ENCODE measurements at regions not wholly inside any gene's neighbourhood (a gene's known extent, or its start where the extent isn't known, plus 50 kb on each side); places are given as distances from the start of the nearest gene placed in this dataset.

GRCh38 chr13:63700350-63700749, 2284.7 kb upstream of the PCDH20 start:
- DNase-seq: no peak

GRCh38 chr13:63699948-63700347, 2284.3 kb upstream of the PCDH20 start:
- DNase-seq: no peak

DNA sequence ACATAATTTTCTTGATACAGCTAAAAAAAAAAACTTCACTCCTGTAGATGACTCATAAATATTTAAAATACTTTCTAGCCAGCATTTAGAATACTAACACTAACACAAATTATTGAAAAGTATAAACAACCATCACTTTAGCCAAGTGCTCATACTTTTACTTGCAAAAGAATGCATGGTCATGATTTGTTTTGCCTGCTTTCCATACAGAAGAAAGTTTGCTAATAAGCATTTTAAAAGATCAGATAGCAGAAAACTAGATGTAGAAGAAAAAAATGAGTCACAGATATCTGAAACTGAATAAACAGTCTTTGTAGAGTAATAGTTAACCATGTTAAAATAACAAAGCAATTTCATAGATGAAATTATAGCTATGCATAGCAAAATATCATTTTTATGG, 2280.4 kb upstream of the PCDH20 start:
- DNase-seq: no peak

DNA sequence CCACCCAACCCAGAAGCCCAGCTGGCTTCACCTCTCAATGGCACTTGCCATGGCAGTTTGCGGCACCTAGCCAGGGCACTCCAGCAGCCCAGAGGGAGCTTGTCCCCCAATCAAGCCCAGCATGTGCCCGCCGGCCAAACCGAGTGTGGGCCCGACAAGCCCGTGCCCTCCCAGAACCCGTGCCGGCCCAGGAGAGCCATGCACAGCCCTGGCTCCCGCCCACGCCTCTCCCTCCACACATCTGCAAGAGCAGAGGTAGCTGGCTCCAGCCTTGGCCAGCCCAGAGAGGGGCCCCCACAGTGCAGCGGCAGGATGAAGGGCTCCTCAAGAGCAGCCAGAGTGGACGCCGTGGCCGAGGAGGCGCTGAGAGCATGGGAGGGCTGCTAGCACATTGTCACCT, 2278.0 kb upstream of the PCDH20 start:
- DNase-seq: no peak

- DNase-seq: no peak
Measured at GRCh38 chr13:63691474-63691873, 2275.8 kb upstream of the PCDH20 start.

GRCh38 chr13:63690672-63691071, 2275.0 kb upstream of the PCDH20 start:
- no peak for DNase-seq

DNA sequence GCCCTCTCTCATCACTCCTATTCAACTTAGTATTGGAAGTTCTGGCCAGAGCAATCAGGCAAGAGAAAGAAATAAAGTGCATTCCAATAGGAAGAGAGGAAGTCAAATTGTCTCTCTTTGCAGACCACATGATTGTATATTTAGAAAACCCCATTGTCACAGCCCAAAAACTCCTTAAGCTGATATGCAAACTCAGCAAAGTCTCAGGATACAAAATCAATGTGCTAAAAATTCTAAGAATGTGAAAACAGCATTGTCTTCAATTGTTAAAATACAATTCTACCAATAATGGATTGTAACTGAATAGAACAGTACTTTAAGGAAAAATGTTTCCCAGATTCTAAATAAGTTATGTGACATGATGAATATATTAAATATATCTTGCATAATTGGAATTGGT, 2269.2 kb upstream of the PCDH20 start:
- no peak for DNase-seq

DNA sequence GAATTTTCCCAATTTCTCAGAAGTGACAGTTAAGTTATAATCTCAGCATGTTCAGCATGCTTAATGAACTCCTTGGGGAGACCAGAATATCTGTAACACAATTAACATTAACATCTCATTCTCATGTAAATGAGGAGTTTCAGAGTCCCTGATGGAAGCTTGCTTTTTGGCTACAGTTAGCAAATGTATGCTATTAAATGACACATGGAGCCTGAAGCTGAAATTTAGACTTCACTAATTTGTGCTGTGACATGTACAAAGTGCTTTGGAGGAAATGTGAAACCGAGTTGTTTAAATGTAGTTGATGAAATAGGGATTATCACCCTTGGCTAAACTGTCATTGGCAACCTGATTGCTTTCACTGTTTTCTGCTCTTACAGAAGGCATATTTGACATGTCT, 2265.1 kb upstream of the PCDH20 start:
- no peak for DNase-seq

GRCh38 chr13:63671296-63671695, 2255.6 kb upstream of the PCDH20 start:
- DNase-seq: peak; percentile 58

DNA sequence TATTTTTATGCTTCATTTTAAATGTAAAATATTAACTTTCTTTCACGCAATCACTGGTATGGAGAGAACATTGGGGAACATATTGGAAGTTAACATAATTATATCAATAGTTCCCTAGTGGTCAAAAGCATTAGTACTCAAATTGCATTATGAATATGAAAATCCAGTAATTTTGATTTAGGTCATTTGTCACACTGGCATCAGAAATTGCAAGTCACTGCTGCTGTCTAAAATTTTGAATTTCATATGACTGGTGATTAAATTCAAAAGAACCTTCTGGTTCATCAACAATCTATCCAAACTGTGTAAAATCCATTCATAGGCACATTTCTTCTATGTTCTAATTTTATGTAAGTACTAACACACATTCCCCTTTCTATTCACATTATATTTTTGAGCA, 2235.7 kb upstream of the PCDH20 start:
- no peak for DNase-seq

GRCh38 chr13:63643543-63643942, 2227.9 kb upstream of the PCDH20 start:
- DNase-seq: no peak

GRCh38 chr13:63636316-63636993, 2220.8 kb upstream of the PCDH20 start:
- no peak for DNase-seq

DNA sequence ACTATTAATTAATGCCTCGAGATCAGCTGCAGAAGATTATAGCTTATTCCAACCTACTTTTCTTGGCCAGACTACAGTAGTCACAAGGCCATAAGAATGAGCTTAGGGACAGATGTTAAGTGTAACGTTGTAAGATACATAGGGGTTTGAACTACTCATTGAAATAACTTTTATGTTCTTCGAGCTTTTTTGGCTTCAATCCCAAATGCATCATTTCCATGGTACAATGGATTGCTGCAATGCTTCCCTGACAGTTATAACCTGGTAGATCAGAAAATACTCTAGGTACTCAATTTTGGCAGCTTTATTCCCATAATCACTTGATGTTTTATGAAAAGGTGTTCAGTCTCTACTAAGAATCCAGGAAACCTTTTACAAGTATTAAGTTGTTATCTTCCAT, 2216.7 kb upstream of the PCDH20 start:
- no peak for DNase-seq

DNA sequence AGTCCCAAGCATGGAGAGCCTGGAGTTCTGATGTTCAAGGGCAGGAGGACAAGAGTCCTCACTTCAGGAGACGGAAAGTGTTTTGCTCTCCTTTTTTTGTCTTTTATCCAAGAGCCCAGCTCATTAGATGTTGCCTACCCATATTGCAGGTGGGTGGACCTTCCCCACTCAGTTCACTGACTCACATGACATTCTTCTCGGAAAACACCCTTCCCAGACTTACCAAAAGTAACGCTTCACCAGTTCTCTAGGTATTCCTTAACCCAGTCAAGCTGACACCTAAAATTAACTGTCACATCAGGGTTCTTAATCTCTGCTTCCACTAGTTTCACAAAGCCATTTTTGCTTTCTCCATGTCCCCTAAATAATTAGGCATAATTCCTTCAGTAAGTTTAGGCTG, 2215.4 kb upstream of the PCDH20 start:
- no peak for DNase-seq

GRCh38 chr13:63629591-63629990, 2213.9 kb upstream of the PCDH20 start:
- DNase-seq: no peak

DNA sequence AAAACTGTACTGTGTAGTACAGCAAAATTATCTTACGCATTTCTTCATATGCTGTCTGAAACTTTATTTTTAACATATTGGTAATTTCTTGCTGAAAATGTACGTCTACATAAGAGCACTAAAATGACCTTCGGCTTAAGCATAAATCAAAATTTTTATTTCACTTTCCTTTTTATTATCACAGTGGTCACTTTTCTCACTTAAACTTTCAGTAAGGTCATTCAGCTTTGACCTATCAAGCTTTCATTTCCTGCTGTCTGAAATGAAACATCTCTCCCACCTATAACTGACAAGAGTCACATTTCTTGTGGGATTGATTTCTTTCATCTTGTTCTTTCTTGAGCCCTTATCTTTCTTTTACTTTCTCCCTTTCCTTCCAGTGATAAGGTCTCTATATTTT, 2212.7 kb upstream of the PCDH20 start:
- DNase-seq: no peak

- DNase-seq: no peak
Measured at GRCh38 chr13:63625869-63626268, 2210.2 kb upstream of the PCDH20 start.

GRCh38 chr13:63614874-63615612, 2199.4 kb upstream of the PCDH20 start:
- no peak for DNase-seq

DNA sequence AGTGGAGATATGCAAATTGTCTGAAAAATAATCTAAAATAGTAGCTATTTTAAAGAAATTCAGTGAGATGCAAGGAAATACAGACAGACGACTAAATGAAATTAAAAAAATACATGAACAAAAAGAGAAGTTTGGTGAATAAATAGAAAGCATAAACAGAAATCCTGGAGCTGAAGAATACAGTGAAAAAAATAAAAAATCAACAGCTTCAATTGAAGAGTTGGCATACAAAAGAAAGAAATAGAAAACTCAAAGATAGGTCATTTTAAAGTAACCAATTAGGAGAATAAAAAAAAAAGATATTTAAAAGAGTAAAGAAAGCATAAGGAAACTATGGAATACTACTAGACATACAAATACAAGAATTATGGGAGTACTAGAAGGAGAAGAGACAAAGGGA, 2191.5 kb upstream of the PCDH20 start:
- DNase-seq: no peak

DNA sequence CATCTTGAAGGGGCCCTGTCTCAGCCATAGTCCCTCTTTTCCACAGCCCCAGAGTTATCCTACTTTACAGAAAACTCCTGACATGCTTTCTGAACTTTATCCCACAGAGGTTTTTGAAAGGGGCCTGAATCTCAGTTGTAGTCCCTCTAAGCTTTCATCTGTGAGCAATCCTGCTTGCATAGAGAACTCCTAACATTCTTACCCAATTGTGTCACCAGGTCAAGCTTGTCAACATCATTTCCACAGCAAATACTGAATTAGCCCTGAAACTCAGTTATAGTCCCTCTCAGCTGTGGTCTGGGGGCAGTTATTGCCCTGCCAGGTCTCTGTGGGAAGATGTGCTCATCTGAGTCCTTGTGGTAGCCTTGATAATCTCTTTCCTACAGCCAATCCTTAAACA, 2190.3 kb upstream of the PCDH20 start:
- DNase-seq: no peak

DNA sequence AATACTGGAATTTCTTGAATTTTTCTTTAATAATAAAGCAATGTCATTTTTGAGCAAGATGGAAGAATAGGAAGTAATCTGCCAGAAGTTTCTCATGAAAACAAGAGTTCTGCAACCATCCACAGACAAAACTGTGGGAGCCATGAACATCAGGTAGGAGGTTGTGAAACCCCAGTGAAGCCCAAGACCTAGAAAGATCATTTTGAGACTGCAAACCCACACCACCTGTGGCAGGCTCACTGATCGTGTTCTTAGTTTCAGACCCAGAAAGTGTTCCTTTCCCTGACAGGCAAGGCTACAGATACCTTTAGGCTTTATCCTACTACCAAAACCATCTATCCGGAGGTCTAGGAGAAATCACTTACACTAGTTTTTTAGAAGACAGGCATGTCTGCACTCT, 2189.8 kb upstream of the PCDH20 start:
- DNase-seq: no peak

DNA sequence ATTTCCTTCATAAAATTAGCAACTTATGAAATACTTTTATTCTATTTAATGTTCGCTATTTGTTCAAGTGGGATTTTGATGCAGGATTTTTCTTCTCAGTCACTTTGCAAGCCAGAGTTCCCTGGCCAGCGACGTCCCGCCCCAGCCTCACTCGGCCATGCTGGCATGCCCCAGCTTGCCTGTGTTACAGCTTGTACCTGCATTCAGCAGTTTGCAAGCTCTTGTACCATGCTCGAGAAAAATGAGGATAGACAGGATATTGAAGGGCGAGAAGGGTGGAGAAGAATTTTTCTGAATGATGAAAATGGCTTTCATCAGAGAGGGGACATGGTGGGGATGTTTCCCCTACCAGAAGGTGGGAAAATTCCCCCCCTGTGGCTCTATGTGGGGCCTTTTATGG, 2180.2 kb upstream of the PCDH20 start:
- no peak for DNase-seq

- no peak for DNase-seq
Measured at GRCh38 chr13:63586467-63586866, 2170.8 kb upstream of the PCDH20 start.

DNA sequence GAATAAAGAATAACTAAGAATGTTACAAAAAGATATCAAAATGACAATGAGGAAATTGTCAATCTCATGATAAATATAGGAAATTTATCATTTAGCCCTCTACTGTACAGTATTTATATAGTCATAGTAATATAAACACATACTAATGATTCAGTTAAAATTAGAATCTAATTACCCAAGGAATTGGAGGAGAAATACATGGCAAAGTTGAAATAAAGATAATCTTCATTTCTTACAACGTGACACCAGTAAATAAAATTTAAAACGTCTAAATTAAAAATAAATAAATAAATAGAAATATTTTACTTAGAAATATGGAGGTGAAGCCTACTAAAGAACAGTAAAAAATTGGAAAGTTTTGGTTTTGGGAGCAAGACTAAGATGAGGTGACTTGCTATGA, 2163.1 kb upstream of the PCDH20 start:
- DNase-seq: no peak

GRCh38 chr13:63567031-63567430, 2151.4 kb upstream of the PCDH20 start:
- no peak for DNase-seq

All from NCI-H524 treated with DMSO at 0.1 percent for 48 hours (cell line).